OCI-LY3 (cell line): ENCODE measurements at regions not wholly inside any gene's neighbourhood (a gene's known extent, or its start where the extent isn't known, plus 50 kb on each side); places are given as distances from the start of the nearest gene placed in this dataset.

Experiments used
- H2AFZ ChIP-seq: fragments of 200-600, 300-600 bp; shearing (Covaris generic); 2 replicates; pipeline ENCODE4 v1.6.0; 2014; ENCODE audit warnings: antibody characterized with exemption, low read depth, low read length
- H3K27ac ChIP-seq: fragments of 200-600, 300-600 bp; sonication (generic); 2 replicates; pipeline ENCODE4 v1.5.1; 2014; ENCODE audit warnings: mild to moderate bottlenecking, low read length, moderate library complexity, mixed read lengths
- H3K27me3 ChIP-seq: fragments of 200-600, 300-600 bp; sonication (generic); 2 replicates; pipeline ENCODE4 v1.6.1; 2014; ENCODE audit warnings: low read depth, low read length, mixed read lengths
- H3K36me3 ChIP-seq: fragments of 200-600, 300-600 bp; sonication (generic); replicated peaks from 2 replicates; pipeline ENCODE3; 2014; ENCODE audit warnings: low read depth, low read length, mixed read lengths
- H3K4me1 ChIP-seq: fragments of 300-600, 200-600 bp; sonication (generic); 2 replicates; pipeline ENCODE4 v1.6.1; 2014; ENCODE audit warnings: low read length, mixed read lengths
- H3K4me2 ChIP-seq: fragments of 200-600, 300-600 bp; sonication (generic); 2 replicates; pipeline ENCODE4 v1.6.1; 2014; ENCODE audit warnings: low read length, mixed read lengths
- H3K4me3 ChIP-seq: fragments of 300-600, 200-600 bp; sonication (generic); 2 replicates; pipeline ENCODE4 v1.5.1; 2014; ENCODE audit warnings: antibody characterized with exemption, mild to moderate bottlenecking, low read length, moderate library complexity
- H3K79me2 ChIP-seq: fragments of 300-600, 200-600 bp; shearing (Covaris generic); 2 replicates; pipeline ENCODE4 v1.6.1; 2014; ENCODE audit warnings: mild to moderate bottlenecking, low read length, mixed read lengths
- H3K9ac ChIP-seq: fragments of 300-600, 200-600 bp; shearing (Covaris generic); 2 replicates; pipeline ENCODE4 v1.6.0; 2014; ENCODE audit warnings: mild to moderate bottlenecking, low read length, moderate library complexity
- H3K9me3 ChIP-seq: fragments of 200-600, 300-600 bp; shearing (Covaris generic); 2 replicates; pipeline ENCODE4 v1.6.1; 2014; ENCODE audit warnings: low read length, mixed read lengths; ENCODE audit not compliant: insufficient read depth
- H4K20me1 ChIP-seq: fragments of 200-600, 300-600 bp; sonication (generic); 2 replicates; pipeline ENCODE4 v1.6.1; 2016; ENCODE audit warnings: low read length, mixed read lengths; ENCODE audit not compliant: insufficient read depth
- EZH2phosphoT487 ChIP-seq: fragments of 200-600 bp; shearing (Covaris generic); IDR thresholded peaks from 2 replicates; pipeline ENCODE4 v1.6.1; 2018; ENCODE audit warnings: antibody characterized with exemption, mixed run types, low read depth
- TF ChIP-seq, protein P1 (sequence below): fragments of 200-600, 300-600 bp; sonication (generic); IDR thresholded peaks from 2 replicates; pipeline ENCODE4 v1.5.1; 2014; ENCODE audit warnings: antibody characterized with exemption, low read length, low read depth

DNA sequence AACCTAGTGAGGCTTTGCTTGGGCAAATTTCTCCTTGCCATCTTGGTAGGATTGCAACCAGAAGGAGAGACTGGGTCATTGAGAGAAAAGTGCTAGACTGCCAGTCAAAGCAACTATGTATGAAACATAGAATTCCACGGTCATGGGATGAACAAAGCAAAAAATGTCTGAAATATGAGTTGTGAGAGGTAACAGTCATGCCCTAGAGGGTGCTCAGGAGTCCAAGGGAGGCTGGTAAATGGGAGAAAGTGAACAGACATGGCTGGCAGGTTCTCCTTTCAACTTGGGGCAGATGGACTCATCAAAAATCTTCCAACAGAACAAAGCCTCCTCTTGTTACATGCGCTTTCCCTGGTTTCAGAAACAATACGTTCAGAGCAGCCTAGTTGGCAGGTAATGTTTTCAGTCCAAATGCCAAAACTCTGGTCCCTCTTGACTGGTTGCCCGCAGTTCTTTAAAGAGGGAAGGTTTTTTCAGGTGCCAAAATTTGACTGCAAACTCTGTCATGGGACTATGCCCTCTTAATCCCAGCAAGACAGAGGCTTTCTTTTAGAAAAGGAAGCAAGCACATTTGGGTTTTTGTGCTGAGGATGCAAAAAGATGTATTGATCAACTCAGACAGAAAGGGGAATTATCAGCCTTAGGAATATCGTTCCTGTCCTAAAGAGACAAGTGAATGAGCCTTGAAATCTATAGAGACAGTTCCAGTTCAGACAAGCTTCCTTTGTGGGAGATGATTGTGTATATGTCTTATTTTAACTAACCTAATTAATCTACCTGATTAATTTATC lies 68.5 kb upstream of the SASH1 start:
- Histone ChIP-seq H3K36me3 (no peaks in the 10 kb centered on the region), H3K27ac (no peak overlapping the region), H3K27me3 (no peaks in the 10 kb centered on the region), H2AFZ (no peak overlapping the region), H3K9me3 (no peaks in the 10 kb centered on the region), H4K20me1 (no peaks in the 10 kb centered on the region), H3K4me3 (no peak overlapping the region), H3K4me2 (no peak overlapping the region), H3K4me1 (no peaks in the 10 kb centered on the region), H3K79me2 (no peaks in the 10 kb centered on the region), H3K9ac (no peak overlapping the region)
- TF ChIP-seq, protein P1, sequence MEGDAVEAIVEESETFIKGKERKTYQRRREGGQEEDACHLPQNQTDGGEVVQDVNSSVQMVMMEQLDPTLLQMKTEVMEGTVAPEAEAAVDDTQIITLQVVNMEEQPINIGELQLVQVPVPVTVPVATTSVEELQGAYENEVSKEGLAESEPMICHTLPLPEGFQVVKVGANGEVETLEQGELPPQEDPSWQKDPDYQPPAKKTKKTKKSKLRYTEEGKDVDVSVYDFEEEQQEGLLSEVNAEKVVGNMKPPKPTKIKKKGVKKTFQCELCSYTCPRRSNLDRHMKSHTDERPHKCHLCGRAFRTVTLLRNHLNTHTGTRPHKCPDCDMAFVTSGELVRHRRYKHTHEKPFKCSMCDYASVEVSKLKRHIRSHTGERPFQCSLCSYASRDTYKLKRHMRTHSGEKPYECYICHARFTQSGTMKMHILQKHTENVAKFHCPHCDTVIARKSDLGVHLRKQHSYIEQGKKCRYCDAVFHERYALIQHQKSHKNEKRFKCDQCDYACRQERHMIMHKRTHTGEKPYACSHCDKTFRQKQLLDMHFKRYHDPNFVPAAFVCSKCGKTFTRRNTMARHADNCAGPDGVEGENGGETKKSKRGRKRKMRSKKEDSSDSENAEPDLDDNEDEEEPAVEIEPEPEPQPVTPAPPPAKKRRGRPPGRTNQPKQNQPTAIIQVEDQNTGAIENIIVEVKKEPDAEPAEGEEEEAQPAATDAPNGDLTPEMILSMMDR, result no peak
- TF ChIP-seq EZH2phosphoT487, result no peak

DNA sequence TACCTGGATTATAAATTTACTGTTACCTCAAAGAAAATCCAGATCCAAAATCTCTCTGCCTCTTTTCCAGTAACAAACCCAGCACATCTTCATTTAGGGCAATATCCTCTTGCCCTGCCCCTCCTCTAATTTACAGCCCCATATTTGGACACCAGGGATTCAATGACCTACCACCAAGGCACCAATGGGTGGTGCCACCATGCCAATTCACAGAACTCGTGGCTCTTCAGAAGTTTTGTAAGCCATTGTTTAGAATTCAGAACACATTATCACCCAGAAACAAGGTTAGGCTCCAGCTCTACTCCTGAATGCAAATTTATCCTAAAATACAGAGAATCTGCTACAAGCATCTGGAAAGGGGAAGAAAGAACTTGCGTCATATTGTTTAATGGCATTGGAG lies 67.8 kb upstream of the SASH1 start:
- no peaks in the 10 kb centered on the region for H4K20me1 ChIP-seq
- H3K27ac ChIP-seq, result no peak overlapping the region
- TF ChIP-seq, protein P1, result no peak
- no peak for TF ChIP-seq EZH2phosphoT487
- H3K9me3 ChIP-seq, result no peaks in the 10 kb centered on the region
- H3K4me2 ChIP-seq, result no peak overlapping the region
- no peaks in the 10 kb centered on the region for H3K79me2 ChIP-seq
- H3K4me3 ChIP-seq, result no peak overlapping the region
- no peak overlapping the region for H3K9ac ChIP-seq
- no peak overlapping the region for H2AFZ ChIP-seq
- H3K36me3 ChIP-seq, result no peaks in the 10 kb centered on the region
- no peaks in the 10 kb centered on the region for H3K4me1 ChIP-seq
- H3K27me3 ChIP-seq, result no peaks in the 10 kb centered on the region

DNA sequence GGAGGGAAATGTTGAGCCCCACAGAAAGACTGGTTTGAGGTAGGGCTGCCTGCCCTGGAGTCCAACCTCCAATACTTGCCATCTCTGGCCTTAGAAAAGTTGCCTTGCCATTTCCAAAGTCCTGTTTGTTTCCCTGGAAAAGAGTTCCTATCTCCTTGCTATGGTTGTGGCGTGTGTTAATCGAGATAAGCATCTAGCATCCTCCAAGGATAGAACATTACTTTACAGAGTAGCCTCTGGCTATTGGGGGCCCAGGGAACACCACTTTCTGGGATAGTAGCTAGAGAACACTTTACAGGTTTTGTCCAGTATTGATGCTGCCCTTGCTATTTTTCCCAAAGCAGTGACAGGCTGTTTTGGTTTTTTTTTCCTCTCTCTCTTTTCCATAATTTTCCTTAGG lies 57.4 kb upstream of the SASH1 start:
- Histone ChIP-seq H3K4me3 (no peak overlapping the region), H3K9ac (no peak overlapping the region), H3K27me3 (peaks cover 3% of the 10 kb centered on the region; the same call in 1 of the 2 replicates), H3K27ac (no peak overlapping the region), H3K79me2 (no peaks in the 10 kb centered on the region), H3K4me1 (no peaks in the 10 kb centered on the region), H3K36me3 (no peaks in the 10 kb centered on the region), H3K9me3 (no peaks in the 10 kb centered on the region), H2AFZ (no peak overlapping the region), H4K20me1 (no peaks in the 10 kb centered on the region), H3K4me2 (no peak overlapping the region)
- TF ChIP-seq, protein P1, result no peak
- no peak for TF ChIP-seq EZH2phosphoT487

DNA sequence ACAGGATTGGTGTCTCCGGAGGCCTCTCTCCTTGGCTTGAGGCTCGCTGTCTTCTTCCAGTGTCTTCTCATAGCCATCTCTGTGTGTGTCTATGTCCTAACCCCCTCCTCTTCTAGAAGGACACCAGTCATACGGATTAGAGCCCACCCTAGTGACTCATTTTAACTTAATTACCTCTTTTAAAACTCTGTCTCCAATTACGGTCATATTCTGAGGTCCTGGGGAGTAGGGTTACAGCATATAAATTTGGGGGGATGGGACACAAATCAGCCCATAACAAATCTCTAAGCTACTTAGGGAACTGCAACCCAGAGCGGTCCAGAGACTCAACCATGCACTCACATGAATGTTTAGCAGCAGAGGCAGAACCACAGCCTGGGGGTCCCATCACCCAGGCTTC lies 56.1 kb upstream of the SASH1 start:
- no peak overlapping the region for H2AFZ ChIP-seq
- no peak overlapping the region for H3K4me3 ChIP-seq
- H3K27ac ChIP-seq, result no peak overlapping the region
- peaks cover 3% of the 10 kb centered on the region; the same call in 1 of the 2 replicates for H3K27me3 ChIP-seq
- no peaks in the 10 kb centered on the region for H3K4me1 ChIP-seq
- H3K79me2 ChIP-seq, result no peaks in the 10 kb centered on the region
- no peaks in the 10 kb centered on the region for H3K9me3 ChIP-seq
- no peaks in the 10 kb centered on the region for H4K20me1 ChIP-seq
- no peak overlapping the region for H3K4me2 ChIP-seq
- no peaks in the 10 kb centered on the region for H3K36me3 ChIP-seq
- no peak overlapping the region for H3K9ac ChIP-seq
- TF ChIP-seq EZH2phosphoT487, result no peak
- TF ChIP-seq, protein P1, result no peak
